ENCODE measurements at regions not wholly inside any gene's neighbourhood (a gene's known extent, or its start where the extent isn't known, plus 50 kb on each side); places are given as distances from the start of the nearest gene placed in this dataset.

- H3K4me1 ChIP-seq (ENCODE audit: insufficient read depth, low read length, poor library complexity, severe bottlenecking) = no peaks in the 10 kb centered on the region
- H3K9me3 ChIP-seq (ENCODE audit: low read length) = no peaks in the 10 kb centered on the region
- H3K36me3 ChIP-seq (ENCODE audit: insufficient read depth, low read length) = no peaks in the 10 kb centered on the region
- H3K27ac ChIP-seq (ENCODE audit: low read depth, low read length, poor library complexity, severe bottlenecking) = no peak overlapping the region
- no peaks in the 10 kb centered on the region for H4K20me1 ChIP-seq (ENCODE audit: insufficient read depth, low read length)
- no peaks in the 10 kb centered on the region for H3K9me2 ChIP-seq (ENCODE audit: insufficient read depth, low read length)
- H3K4me2 ChIP-seq (ENCODE audit: low read length) = no peak overlapping the region
- no peak for DNase-seq (ENCODE audit: low spot score)
- intact Hi-C loops (cut with micrococcal nuclease; ENCODE audit: unreplicated experiment) = no loop called here
- no peak overlapping the region for H3K4me3 ChIP-seq (ENCODE audit: low read depth, low read length, poor library complexity, severe bottlenecking)
- CTCF ChIA-PET (ENCODE audit: unreplicated experiment) = no interaction called here
- POLR2A ChIA-PET = no interaction called here
- BruUV-seq (replicated peaks) = no TSS peak
- TF ChIP-seq CTCF (conservative IDR thresholded peaks at IDR 0.05; ENCODE audit: low read length) (no peak), EZH2phosphoT487 (IDR thresholded peaks at IDR 0.05; ENCODE audit: borderline replicate concordance, low read depth, low read length) (no peak)
- no peaks in the 10 kb centered on the region for H3K79me2 ChIP-seq (ENCODE audit: insufficient read depth, low read depth, low read length)
- no peak overlapping the region for H2AFZ ChIP-seq (ENCODE audit: low read length)
These were observed 724.1 kb downstream of the GALR1 start for GRCh38 chr18:77973745-77974144.

GRCh38 chr18:77974329-77974728 lies 724.7 kb downstream of the GALR1 start:
- no peaks in the 10 kb centered on the region for H3K9me2 ChIP-seq (ENCODE audit: insufficient read depth, low read length)
- ChIA-PET POLR2A (no interaction called here), CTCF (ENCODE audit: unreplicated experiment) (no interaction called here)
- no peaks in the 10 kb centered on the region for H3K79me2 ChIP-seq (ENCODE audit: insufficient read depth, low read depth, low read length)
- intact Hi-C loops (cut with micrococcal nuclease; ENCODE audit: unreplicated experiment) = no loop called here
- H3K9me3 ChIP-seq (ENCODE audit: low read length) = no peaks in the 10 kb centered on the region
- no TSS peak for BruUV-seq (replicated peaks)
- H4K20me1 ChIP-seq (ENCODE audit: insufficient read depth, low read length) = no peaks in the 10 kb centered on the region
- TF ChIP-seq CTCF (conservative IDR thresholded peaks at IDR 0.05; ENCODE audit: low read length) (no peak), EZH2phosphoT487 (IDR thresholded peaks at IDR 0.05; ENCODE audit: borderline replicate concordance, low read depth, low read length) (no peak)
- H2AFZ ChIP-seq (ENCODE audit: low read length) = no peak overlapping the region
- H3K36me3 ChIP-seq (ENCODE audit: insufficient read depth, low read length) = no peaks in the 10 kb centered on the region
- no peak overlapping the region for H3K27ac ChIP-seq (ENCODE audit: low read depth, low read length, poor library complexity, severe bottlenecking)
- H3K4me1 ChIP-seq (ENCODE audit: insufficient read depth, low read length, poor library complexity, severe bottlenecking) = no peaks in the 10 kb centered on the region
- H3K4me3 ChIP-seq (ENCODE audit: low read depth, low read length, poor library complexity, severe bottlenecking) = no peak overlapping the region
- H3K4me2 ChIP-seq (ENCODE audit: low read length) = no peak overlapping the region
- DNase-seq (ENCODE audit: low spot score) = no peak

- Histone ChIP-seq H3K4me1 (ENCODE audit: insufficient read depth, low read length, poor library complexity, severe bottlenecking) (no peaks in the 10 kb centered on the region), H3K27ac (ENCODE audit: low read depth, low read length, poor library complexity, severe bottlenecking) (no peak overlapping the region), H3K9me3 (ENCODE audit: low read length) (no peaks in the 10 kb centered on the region), H3K4me3 (ENCODE audit: low read depth, low read length, poor library complexity, severe bottlenecking) (no peak overlapping the region), H3K9me2 (ENCODE audit: insufficient read depth, low read length) (no peaks in the 10 kb centered on the region), H3K4me2 (ENCODE audit: low read length) (no peak overlapping the region), H2AFZ (ENCODE audit: low read length) (no peak overlapping the region), H3K79me2 (ENCODE audit: insufficient read depth, low read depth, low read length) (no peaks in the 10 kb centered on the region), H4K20me1 (ENCODE audit: insufficient read depth, low read length) (no peaks in the 10 kb centered on the region), H3K36me3 (ENCODE audit: insufficient read depth, low read length) (no peaks in the 10 kb centered on the region)
- no TSS peak for BruUV-seq (replicated peaks)
- no peak for DNase-seq (ENCODE audit: low spot score)
- POLR2A ChIA-PET = no interaction called here
- CTCF ChIA-PET (ENCODE audit: unreplicated experiment) = no interaction called here
- TF ChIP-seq CTCF (conservative IDR thresholded peaks at IDR 0.05; ENCODE audit: low read length) (no peak), EZH2phosphoT487 (IDR thresholded peaks at IDR 0.05; ENCODE audit: borderline replicate concordance, low read depth, low read length) (no peak)
- intact Hi-C loops (cut with micrococcal nuclease; ENCODE audit: unreplicated experiment) = no loop called here
These were observed 727.7 kb downstream of the GALR1 start for GRCh38 chr18:77977331-77977730.
